Esophagus squamous epithelium (tissue), 5 donors: ENCODE measurements at regions not wholly inside any gene's neighbourhood (a gene's known extent, or its start where the extent isn't known, plus 50 kb on each side); places are given as distances from the start of the nearest gene placed in this dataset.

Source experiments
- DNase-seq: peaks from one replicate; lab custom pipeline; 2025; lab: John Stamatoyannopoulos, UW
- H3K27ac ChIP-seq, 4 donors: fragments of 200-600 bp; sonication (generic); one replicate each; pipeline ENCODE4 v1.5.1; 2016 to 2019; ENCODE audit warnings: mild to moderate bottlenecking in 1 of 4
- H3K27me3 ChIP-seq, 4 donors: fragments of 200-600 bp; sonication (generic); 1 replicate in 3 of 4; 2 replicates in 1 of 4; pipeline versions ENCODE4 v1.5.1 to v1.6.0; 2017 to 2021; ENCODE audit warnings: antibody characterized with exemption in 1 of 4
- H3K36me3 ChIP-seq, 3 donors: fragments of 200-600 bp; sonication (generic); one replicate each; pipeline ENCODE4 v1.5.1; 2016 to 2019
- H3K4me1 ChIP-seq, 3 donors: fragments of 200-600 bp; sonication (generic); one replicate each; pipeline ENCODE4 v1.5.1; 2017 to 2019
- H3K4me3 ChIP-seq, 4 donors: fragments of 200-600 bp; sonication (generic); 1 replicate in 3 of 4; 2 replicates in 1 of 4; pipeline ENCODE4 v1.5.1; 2016 to 2019; ENCODE audit warnings: mild to moderate bottlenecking in 2 of 4, moderate library complexity in 1 of 4
- H3K9me3 ChIP-seq, 3 donors: fragments of 200-600 bp; sonication (generic); one replicate each; pipeline ENCODE4 v1.5.1; 2016 to 2019
- CTCF ChIP-seq, 6 experiments: fragments of 450-650 bp in 4 of 6; fragments of 200-600 bp in 2 of 6; sonication (generic) in 2 of 6; IDR thresholded peaks; one replicate each; pipeline ENCODE4 v1.5.1; 2016 to 2019; ENCODE audit warnings: antibody characterized with exemption in 6 of 6, mild to moderate bottlenecking in 4 of 6, moderate library complexity in 4 of 6
- POLR2A ChIP-seq, 4 donors: fragments of 450-650 bp; IDR thresholded peaks; one replicate each; pipeline ENCODE4 v1.6.1; 2017; ENCODE audit warnings: antibody characterized with exemption in 4 of 4, mild to moderate bottlenecking in 4 of 4, moderate library complexity in 3 of 4
- WGBS, 2 donors: methylation state at CpG; one replicate each; pipeline ENCODE4 v1.1.5; 2018; 5-methylcytosine and 5-hydroxymethylcytosine counted together
- intact Hi-C: fragments of 100-400 bp; cut with DNase I; formaldehyde crosslinking; loops from one replicate; pipeline ENCODE4 v1.15.0; 2022
- donor health status: DM: yes; HTN: yes; CAD: no.

DNA sequence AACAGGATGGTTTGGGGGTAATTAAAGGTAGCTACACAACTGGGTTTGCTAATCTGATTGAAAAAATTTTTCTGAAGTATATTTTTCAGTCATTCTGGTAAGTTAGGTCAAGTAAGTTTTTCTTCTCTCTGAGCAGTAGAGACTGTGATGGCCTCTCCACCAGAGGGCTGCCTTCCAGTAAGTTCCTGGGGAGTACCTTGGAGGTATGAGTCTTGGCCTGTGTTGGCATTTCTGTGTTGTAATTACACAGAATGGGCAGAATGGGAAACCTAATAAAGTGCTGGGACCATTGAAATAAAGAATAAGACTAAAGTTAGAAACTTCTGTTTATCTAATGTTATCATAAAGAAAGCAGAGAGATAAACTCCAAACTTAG is 430.8 kb downstream of the ARHGEF28 start:
- Histone ChIP-seq H3K4me1 (no peaks in the 10 kb centered on the region), H3K27me3 (no peaks in the 10 kb centered on the region), H3K9me3 (no peaks in the 10 kb centered on the region), H3K36me3 (no peaks in the 10 kb centered on the region), H3K4me3 (no peak overlapping the region), H3K27ac (no peak overlapping the region)
- DNase-seq, result no peak
- peak in 5 of 6 experiments; percentile 9 to 55 (median 36) for TF ChIP-seq CTCF (IDR thresholded peaks at IDR 0.05)
- no peak for TF ChIP-seq POLR2A (IDR thresholded peaks at IDR 0.05)
- intact Hi-C loops, result no loop called here

DNA sequence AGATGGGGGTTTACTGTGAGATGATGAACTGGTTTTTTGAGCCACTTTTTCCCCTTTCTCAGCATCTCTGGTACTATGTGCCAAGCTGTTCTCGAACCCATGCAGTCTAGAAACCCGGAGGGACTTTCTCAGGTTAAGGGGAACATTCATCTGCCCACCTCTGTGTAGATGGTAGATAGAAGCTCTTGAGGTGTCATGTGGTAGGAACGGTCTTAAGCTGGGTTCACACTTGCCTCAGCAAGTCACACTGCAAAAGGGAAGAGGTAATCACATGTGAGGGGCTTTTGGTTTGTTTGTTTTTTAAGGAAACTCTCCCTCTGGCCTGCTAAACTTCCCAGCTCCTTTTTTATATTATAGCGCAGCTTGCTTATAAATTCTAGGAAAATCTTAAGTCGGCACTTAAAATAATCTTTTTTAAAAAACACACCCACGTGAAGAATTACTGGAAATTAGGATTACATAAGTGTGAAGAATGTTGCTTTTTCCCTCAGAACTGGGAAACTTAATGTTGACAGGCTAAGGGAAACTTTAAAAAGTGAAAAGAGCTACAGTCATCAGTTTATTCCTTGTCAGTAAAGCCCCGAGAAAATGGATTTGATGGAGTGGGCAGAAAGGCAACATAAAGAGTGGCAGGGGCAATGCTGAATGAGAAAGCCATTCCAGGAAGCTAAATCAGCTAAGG is 430.3 kb downstream of the ARHGEF28 start:
- DNase-seq, result no peak
- Histone ChIP-seq H3K4me1 (no peaks in the 10 kb centered on the region), H3K27me3 (no peaks in the 10 kb centered on the region), H3K36me3 (no peaks in the 10 kb centered on the region), H3K4me3 (no peak overlapping the region), H3K9me3 (no peaks in the 10 kb centered on the region), H3K27ac (no peak overlapping the region)
- intact Hi-C loops, result no loop called here
- no peak for TF ChIP-seq POLR2A (IDR thresholded peaks at IDR 0.05)
- TF ChIP-seq CTCF (IDR thresholded peaks at IDR 0.05), result no peak
- WGBS, 2 donors, result 64 to 77% methylated on average over 7 of the region's 7 CpGs

GRCh38 chr5:74055486-74056106 is 429.6 kb downstream of the ARHGEF28 start:
- TF ChIP-seq CTCF (IDR thresholded peaks at IDR 0.05) (no peak), POLR2A (IDR thresholded peaks at IDR 0.05) (no peak)
- no peaks in the 10 kb centered on the region for H3K36me3 ChIP-seq
- H3K27me3 ChIP-seq, result no peaks in the 10 kb centered on the region
- intact Hi-C loops, result no loop called here
- WGBS, 2 donors, result 81 to 82% methylated on average over 7 of the region's 7 CpGs
- H3K9me3 ChIP-seq, result no peaks in the 10 kb centered on the region
- no peaks in the 10 kb centered on the region for H3K4me1 ChIP-seq
- no peak overlapping the region for H3K27ac ChIP-seq
- no peak for DNase-seq
- no peak overlapping the region for H3K4me3 ChIP-seq

GRCh38 chr5:74054641-74055421 is 428.8 kb downstream of the ARHGEF28 start:
- intact Hi-C loops, result no loop called here
- Histone ChIP-seq H3K4me3 (no peak overlapping the region), H3K27me3 (no peaks in the 10 kb centered on the region), H3K9me3 (no peaks in the 10 kb centered on the region), H3K36me3 (no peaks in the 10 kb centered on the region), H3K4me1 (no peaks in the 10 kb centered on the region), H3K27ac (no peak overlapping the region)
- DNase-seq, result no peak
- WGBS, 2 donors, result 69 to 85% methylated on average over 5 of the region's 5 CpGs
- no peak for TF ChIP-seq CTCF (IDR thresholded peaks at IDR 0.05)
- no peak for TF ChIP-seq POLR2A (IDR thresholded peaks at IDR 0.05)

GRCh38 chr5:74054139-74054538 is 428.1 kb downstream of the ARHGEF28 start:
- no peaks in the 10 kb centered on the region for H3K27me3 ChIP-seq
- intact Hi-C loops, result no loop called here
- 84 to 96% methylated on average over 5 of the region's 5 CpGs for WGBS, 2 donors
- H3K9me3 ChIP-seq, result no peaks in the 10 kb centered on the region
- H3K36me3 ChIP-seq, result no peaks in the 10 kb centered on the region
- no peak overlapping the region for H3K27ac ChIP-seq
- no peak for DNase-seq
- no peak overlapping the region for H3K4me3 ChIP-seq
- TF ChIP-seq POLR2A (IDR thresholded peaks at IDR 0.05) (no peak), CTCF (IDR thresholded peaks at IDR 0.05) (no peak)
- no peaks in the 10 kb centered on the region for H3K4me1 ChIP-seq
